Stimulated activated CD8-positive, alpha-beta memory T cell treated with anti-CD3 and anti-CD28 coated beads, Interleukin-4, amount 100 ng/mL, for 24 hours (primary cell): ENCODE measurements at regions not wholly inside any gene's neighbourhood (a gene's known extent, or its start where the extent isn't known, plus 50 kb on each side); places are given as distances from the start of the nearest gene placed in this dataset.
"Not testable (repeated sequence)": the region's sequence is repeated elsewhere in the genome, so short reads cannot be mapped to it uniquely, and the experiment has no call there.

Source experiments
- DNase-seq: peaks from one replicate; pipeline ENCODE4 v3.0.0-alpha.2; 2020; ENCODE audit warnings: low read depth

- no peak for DNase-seq
Observed at GRCh38 chr2:17254421-17254820, 263.8 kb downstream of the RAD51AP2 start.

DNA sequence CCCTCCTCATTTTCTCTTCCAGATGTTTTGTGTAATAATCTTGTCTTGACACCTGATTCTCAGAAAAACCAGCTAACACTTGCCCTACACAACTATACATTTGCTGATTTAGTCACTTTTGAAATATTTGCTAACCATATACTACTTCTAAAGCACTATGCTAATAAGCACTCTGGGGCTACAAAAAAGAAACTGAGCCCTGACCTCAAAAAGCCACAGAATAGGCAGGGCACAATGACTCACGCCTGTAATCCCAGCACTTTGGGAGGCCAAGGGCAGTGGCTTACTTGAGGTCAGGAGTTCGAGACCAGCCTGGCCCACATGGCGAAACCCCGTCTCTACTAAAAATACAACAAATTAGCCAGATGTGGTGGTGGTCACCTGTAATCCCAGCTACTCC is 266.0 kb downstream of the RAD51AP2 start:
- no peak for DNase-seq

DNA sequence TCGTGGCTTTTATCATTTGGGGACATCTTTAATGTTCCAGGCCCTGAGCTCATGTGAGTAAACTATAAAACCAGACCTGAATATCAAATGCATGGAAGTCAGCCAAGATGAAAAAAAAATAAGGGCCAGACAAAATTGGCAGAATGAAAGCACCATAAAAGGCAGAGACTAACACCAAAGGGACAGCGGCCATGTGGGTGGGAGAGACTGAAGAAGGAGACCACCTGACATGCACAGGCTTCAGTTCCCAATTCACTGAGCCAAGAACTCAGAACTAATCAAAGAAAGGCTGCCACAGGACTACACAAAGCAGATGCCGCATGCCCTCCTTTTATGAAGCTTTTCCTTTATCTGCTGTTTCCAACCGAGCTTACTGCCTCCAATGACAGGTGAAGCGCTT is 267.1 kb downstream of the RAD51AP2 start:
- no peak for DNase-seq

GRCh38 chr2:17249249-17249648 is 269.0 kb downstream of the RAD51AP2 start:
- DNase-seq, result no peak

DNA sequence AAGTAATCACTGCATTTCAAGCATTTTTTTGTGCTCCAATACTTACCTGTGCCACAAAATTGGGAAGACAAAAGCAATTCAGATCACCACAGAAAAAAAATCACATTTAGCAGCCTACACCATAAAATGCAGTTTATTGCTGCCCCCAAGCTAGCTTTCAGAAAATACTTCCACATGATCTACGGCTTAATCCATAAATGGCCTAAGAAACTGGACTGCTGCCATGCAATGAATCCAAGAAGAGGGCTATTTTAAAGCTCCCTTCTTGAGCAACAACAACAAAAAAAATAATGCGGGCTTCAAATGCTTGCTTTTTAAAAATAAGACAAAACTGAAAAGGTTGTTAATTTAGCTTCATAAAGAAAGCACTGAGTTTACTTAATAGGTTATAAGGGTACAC is 272.3 kb downstream of the RAD51AP2 start:
- no peak for DNase-seq

GRCh38 chr2:17242813-17243485 is 275.3 kb downstream of the RAD51AP2 start:
- DNase-seq, result no peak

DNA sequence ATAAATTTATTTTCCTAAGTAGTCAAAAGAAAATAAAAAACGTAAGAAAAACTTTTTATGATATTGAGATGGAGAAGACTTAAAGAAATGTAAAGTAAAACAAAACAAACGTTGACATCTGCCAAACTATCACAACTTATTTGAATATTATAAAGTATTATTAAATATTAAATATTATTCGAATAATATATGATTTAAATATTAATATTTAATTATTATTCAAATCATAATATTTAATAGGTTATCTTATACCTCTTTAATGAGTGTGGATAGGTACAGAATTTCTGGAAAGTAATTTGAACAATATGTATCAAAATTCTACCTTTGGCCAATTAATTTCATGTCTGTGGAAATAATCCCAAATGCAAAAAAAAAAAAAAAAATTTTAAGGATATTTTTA is 278.7 kb downstream of the RAD51AP2 start:
- DNase-seq, result no peak

DNA sequence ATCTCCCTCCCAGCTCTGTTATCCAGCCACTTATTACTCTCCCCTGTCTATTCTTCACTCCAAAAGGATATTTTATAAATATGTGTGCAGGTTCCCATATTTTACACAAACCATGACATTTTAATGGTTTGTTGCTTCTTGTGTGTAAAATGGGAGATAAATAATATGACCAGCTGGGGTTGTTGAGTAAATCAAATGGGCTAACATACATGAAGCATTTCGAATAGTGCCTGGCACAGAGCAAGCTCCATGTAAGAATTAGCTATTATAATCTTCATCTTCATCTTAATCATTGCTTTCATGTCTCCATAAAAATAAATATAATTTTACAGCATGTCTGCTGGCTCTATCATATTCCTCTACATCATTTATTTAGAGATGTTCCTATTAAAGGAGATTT is 283.1 kb downstream of the RAD51AP2 start:
- DNase-seq, result no peak

GRCh38 chr2:17232776-17233556 is 285.3 kb downstream of the RAD51AP2 start:
- DNase-seq, result no peak

DNA sequence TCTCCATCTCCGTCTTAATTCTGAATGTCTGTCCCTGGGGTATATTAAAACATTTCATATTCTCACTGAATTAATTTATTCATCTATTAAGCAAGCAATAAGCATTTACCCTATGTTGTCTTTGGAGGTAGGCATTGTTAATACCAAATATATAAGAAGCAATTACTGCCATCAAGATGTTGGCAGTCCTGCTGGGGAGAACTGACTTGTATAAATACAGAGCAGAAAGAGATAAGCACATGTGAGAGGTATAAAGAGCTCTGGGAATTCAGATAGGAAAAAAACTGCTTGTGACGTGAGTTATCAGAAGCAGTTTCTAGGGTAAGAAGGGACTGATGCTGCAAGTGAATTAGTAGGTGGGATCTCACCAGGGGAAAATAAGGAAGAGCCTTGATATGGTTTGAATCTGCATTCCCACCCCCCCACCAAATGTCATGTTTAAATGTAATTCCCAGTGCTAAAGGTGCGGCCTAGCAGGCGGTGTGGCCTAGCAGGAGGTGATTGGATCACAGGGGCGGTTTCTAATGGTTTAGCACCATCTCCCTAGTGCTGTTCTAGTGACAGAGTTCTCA is 286.8 kb downstream of the RAD51AP2 start:
- no peak for DNase-seq

- DNase-seq, result no peak
Observed at GRCh38 chr2:17229414-17229813, 288.8 kb downstream of the RAD51AP2 start.

- no peak for DNase-seq
Observed at GRCh38 chr2:17228461-17228860, 289.8 kb downstream of the RAD51AP2 start.

DNA sequence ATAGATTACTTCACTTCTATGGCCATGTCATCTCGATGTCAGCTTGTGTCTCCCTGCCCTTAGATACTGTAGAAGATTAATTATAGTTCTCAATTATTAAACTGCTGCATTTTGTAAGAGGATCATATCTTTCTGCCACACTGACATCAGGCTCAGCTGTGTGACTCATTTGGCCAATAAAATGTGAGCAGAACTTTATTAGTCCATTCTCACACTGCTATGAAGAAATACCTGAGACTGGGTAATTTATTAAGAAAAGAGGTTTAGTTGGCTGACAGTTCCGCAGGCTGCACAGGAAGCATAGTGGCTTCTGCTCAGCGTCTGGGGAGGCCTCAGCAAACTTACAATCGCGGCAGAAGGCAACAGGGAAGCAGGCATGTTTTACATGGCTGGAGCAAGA is 290.4 kb downstream of the RAD51AP2 start:
- DNase-seq, result no peak

DNA sequence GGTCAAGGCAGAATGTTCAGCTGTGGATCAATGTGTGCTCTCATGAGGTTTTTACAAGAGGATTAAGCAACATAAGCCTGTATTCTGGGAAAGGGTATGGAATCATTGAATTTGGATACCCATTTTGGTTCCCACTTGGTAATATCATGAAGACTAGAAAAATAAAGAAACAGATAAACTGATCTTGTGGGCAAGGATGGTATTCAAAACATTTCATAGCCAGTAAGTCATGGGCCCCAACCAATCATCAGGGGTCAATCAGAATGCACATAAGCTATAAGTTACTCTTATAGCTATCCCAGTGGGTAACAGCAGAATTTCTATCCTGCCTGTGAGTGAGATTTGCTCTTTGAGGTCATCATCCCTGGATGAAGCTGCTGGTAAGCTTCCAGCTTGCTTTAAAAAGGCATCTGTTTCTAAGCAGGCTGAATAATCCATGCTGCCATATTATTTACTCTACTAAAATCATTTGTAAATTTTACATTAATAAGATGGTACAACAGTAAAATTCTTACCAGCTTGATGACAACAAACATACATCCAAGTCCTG is 291.2 kb downstream of the RAD51AP2 start:
- DNase-seq, result no peak

GRCh38 chr2:17223211-17223610 is 295.0 kb downstream of the RAD51AP2 start:
- no peak for DNase-seq

- DNase-seq, result no peak
Observed at GRCh38 chr2:17208511-17208910, 309.7 kb downstream of the RAD51AP2 start.

DNA sequence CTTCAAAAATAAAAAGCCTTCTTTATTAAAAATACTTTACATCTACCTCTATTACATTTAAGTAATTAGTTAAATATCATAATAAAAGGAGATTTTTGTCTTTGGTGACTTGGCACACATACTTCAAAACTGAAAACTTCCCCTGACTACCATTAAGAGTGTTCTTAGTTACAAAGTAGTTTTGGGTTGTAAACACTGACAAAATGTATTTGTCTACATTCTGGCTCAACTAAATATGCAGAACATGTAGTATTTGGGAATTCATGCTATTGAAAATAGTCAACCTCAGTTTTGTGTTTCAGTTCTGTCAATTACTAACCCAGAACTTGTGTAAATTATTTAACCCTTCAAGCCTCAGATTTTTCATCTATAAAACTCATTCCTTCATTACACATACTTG is 311.5 kb downstream of the RAD51AP2 start:
- DNase-seq, result no peak

GRCh38 chr2:17204214-17204613 is 314.0 kb downstream of the RAD51AP2 start:
- DNase-seq, result not testable (repeated sequence)

DNA sequence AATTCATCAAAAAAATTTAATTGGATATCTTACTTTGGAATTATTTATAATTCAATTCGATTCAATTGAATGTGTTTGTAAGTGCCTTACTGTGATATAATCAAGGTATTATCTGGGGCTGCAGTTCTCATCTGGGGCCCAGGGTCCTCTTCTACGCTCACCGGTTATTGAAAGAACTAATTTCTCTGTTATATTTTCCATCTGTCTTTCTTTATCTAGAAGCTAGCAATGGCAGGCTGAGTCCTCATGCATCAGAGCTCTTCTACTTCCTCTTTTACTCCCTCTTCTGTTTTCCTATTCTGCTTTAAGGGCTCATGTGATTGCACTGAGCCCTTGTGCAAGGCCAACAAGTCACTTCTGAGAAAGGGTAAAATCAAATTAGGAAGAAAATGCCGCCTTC is 315.6 kb downstream of the RAD51AP2 start:
- not testable (repeated sequence) for DNase-seq

- no peak for DNase-seq
Observed at GRCh38 chr2:17199741-17200140, 318.5 kb downstream of the RAD51AP2 start.

DNA sequence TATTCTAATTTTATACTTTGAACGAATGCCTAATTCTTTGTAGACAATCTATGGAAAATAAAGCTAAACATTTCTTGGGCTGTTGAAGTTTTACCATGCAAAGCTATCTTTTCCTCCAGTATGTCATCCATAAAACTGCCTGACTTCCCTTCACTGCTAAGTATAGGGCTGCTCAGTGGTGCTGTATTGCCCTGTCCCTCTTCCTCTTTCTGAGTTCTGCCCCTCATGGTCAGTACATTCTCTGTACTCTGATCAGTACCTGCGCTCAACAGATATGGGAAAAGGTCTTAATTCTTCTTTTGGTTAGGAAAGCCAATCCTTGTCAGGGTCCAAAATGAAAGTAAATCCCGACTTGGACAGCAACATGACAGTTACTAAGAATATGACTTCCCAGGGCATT is 321.9 kb downstream of the RAD51AP2 start:
- no peak for DNase-seq

DNA sequence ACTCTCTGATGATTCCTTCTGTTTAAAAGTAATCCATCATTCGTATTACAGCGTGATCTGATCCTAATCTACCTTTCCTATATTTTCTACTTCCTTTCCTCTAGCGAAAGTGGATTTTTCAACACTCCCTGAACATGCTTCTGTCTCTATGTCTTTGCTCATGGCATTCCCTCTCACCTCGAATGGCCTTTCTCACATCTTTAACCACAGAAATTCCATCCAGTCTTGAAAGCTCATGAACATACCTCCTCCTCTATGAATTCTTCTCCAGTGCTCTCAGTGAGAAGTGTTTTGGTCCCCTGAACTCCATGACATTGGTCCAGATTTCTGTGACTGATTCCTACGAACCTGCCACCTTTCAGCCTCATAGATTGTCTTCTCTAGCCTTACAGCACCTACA is 323.2 kb downstream of the RAD51AP2 start:
- no peak for DNase-seq

DNA sequence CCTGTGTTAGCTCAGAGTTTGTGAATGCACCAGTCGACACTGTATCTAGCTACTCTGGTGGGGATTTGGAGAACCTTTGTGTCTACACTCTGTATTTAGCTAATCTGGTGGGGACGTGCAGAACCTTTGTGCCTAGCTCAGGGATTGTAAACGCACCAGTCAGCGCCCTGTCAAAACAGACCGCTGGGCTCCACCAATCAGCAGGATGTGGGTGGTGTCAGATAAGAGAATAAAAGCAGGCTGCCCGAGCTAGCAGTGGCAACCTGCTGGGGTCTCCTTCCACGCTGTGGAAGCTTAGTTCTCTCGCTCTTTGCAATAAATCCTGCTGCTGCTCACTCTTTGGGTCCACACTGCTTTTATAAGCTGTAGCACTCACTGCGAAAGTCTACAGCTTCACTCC is 324.2 kb downstream of the RAD51AP2 start:
- no peak for DNase-seq
